ENCODE measurements at regions not wholly inside any gene's neighbourhood (a gene's known extent, or its start where the extent isn't known, plus 50 kb on each side); places are given as distances from the start of the nearest gene placed in this dataset.
"Not testable (repeated sequence)": the region's sequence is repeated elsewhere in the genome, so short reads cannot be mapped to it uniquely, and the experiment has no call there.

- DNase-seq (ENCODE audit: low spot score), result no peak
Observed at GRCh38 chr3:170814822-170815221, 55.2 kb downstream of the RPL22L1 start.

GRCh38 chr3:170813266-170813665 is 56.7 kb downstream of the RPL22L1 start:
- no peak for DNase-seq (ENCODE audit: low spot score)

GRCh38 chr3:170811928-170812591 is 57.9 kb downstream of the RPL22L1 start:
- DNase-seq (ENCODE audit: low spot score), result peak; percentile 56

GRCh38 chr3:170811515-170811914 is 58.5 kb downstream of the RPL22L1 start:
- no peak for DNase-seq (ENCODE audit: low spot score)

- no peak for DNase-seq (ENCODE audit: low spot score)
Observed at GRCh38 chr3:170809975-170810357, 60.0 kb downstream of the RPL22L1 start.

- DNase-seq (ENCODE audit: low spot score), result no peak
Observed at GRCh38 chr3:170809007-170809974, 60.7 kb downstream of the RPL22L1 start.

GRCh38 chr3:170808041-170808440 is 62.0 kb downstream of the RPL22L1 start:
- DNase-seq (ENCODE audit: low spot score), result no peak

GRCh38 chr3:170806676-170807075 is 63.3 kb downstream of the RPL22L1 start:
- DNase-seq (ENCODE audit: low spot score), result no peak

GRCh38 chr3:170806141-170806540 is 63.9 kb downstream of the RPL22L1 start:
- DNase-seq (ENCODE audit: low spot score), result no peak

GRCh38 chr3:170805296-170805695 is 64.7 kb downstream of the RPL22L1 start:
- DNase-seq (ENCODE audit: low spot score), result not testable (repeated sequence)

GRCh38 chr3:170804634-170805033 is 65.4 kb downstream of the RPL22L1 start:
- DNase-seq (ENCODE audit: low spot score), result not testable (repeated sequence)

GRCh38 chr3:170804078-170804477 is 65.9 kb downstream of the RPL22L1 start:
- no peak for DNase-seq (ENCODE audit: low spot score)

- DNase-seq (ENCODE audit: low spot score), result no peak
Observed at GRCh38 chr3:170802164-170803151, 67.5 kb downstream of the RPL22L1 start.

GRCh38 chr3:170801597-170801996 is 68.4 kb downstream of the RPL22L1 start:
- DNase-seq (ENCODE audit: low spot score), result no peak

- not testable (repeated sequence) for DNase-seq (ENCODE audit: low spot score)
Observed at GRCh38 chr3:170800275-170800674, 69.7 kb downstream of the RPL22L1 start.

- no peak for DNase-seq (ENCODE audit: low spot score)
Observed at GRCh38 chr3:170799009-170799408, 71.0 kb downstream of the RPL22L1 start.

GRCh38 chr3:170797685-170798084 is 72.3 kb downstream of the RPL22L1 start:
- DNase-seq (ENCODE audit: low spot score), result no peak

- no peak for DNase-seq (ENCODE audit: low spot score)
Observed at GRCh38 chr3:170792471-170792870, 77.5 kb downstream of the RPL22L1 start.

- DNase-seq (ENCODE audit: low spot score), result no peak
Observed at GRCh38 chr3:170790647-170791046, 79.3 kb downstream of the RPL22L1 start.

GRCh38 chr3:170787464-170787863 is 82.5 kb downstream of the RPL22L1 start:
- no peak for DNase-seq (ENCODE audit: low spot score)

GRCh38 chr3:170785454-170785853 is 84.5 kb downstream of the RPL22L1 start:
- DNase-seq (ENCODE audit: low spot score), result no peak

- DNase-seq (ENCODE audit: low spot score), result no peak
Observed at GRCh38 chr3:170784406-170784805, 85.6 kb downstream of the RPL22L1 start.

Measured in CD4-positive, alpha-beta T cell treated with Interleukin-6 at 100 ng/mL for 8 hours (primary cell).